GM12892 (cell line): ENCODE measurements at regions not wholly inside any gene's neighbourhood (a gene's known extent, or its start where the extent isn't known, plus 50 kb on each side); places are given as distances from the start of the nearest gene placed in this dataset.

Experiments
- POLR2A ChIP-seq: IDR thresholded peaks from 2 replicates; pipeline ENCODE4 v1.6.1; 2011; ENCODE audit warnings: low read depth, low read length, control low read depth
- POLR2AphosphoS5 ChIP-seq: IDR thresholded peaks from 2 replicates; pipeline ENCODE4 v1.6.1; 2011; ENCODE audit warnings: low read depth, low read length, control low read depth
- TAF1 ChIP-seq: IDR thresholded peaks from 2 replicates; pipeline ENCODE4 v1.6.1; 2011; ENCODE audit warnings: low read depth, mild to moderate bottlenecking, control low read depth, low read length, borderline replicate concordance

DNA sequence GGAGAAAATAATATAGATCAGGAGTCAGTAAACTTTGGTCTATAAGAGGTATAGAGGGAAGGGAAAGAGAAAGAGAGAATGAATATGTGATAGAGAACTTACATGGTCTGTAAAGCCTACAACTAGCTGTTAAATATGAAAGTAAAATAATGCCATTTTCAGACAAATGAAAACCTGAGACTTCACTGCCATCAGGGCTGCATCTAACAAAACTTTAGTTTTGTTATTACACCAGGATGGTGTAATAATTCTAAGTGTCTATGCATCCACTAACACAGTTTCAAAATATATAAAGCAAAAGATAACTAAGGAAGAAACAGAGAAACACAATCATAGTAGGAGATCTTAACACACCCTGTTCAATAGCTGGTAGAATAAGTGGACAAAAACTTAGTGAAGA lies 217.7 kb downstream of the KLF13 start:
- TF ChIP-seq POLR2A: no peak
- TF ChIP-seq POLR2AphosphoS5: no peak
- no peak for TF ChIP-seq TAF1
